DND-41 (cell line): ENCODE measurements at regions not wholly inside any gene's neighbourhood (a gene's known extent, or its start where the extent isn't known, plus 50 kb on each side); places are given as distances from the start of the nearest gene placed in this dataset.

Experiments
- CTCF ChIP-seq: IDR thresholded peaks from 2 replicates; pipeline ENCODE4 v1.5.1; 2012; ENCODE audit warnings: borderline replicate concordance, low read length, moderate library complexity, mild to moderate bottlenecking; ENCODE audit not compliant: poor library complexity, severe bottlenecking; ENCODE audit errors: extremely low read depth
- EZH2 ChIP-seq: IDR thresholded peaks from 3 replicates; pipeline ENCODE4 v1.6.1; 2012; ENCODE audit warnings: borderline replicate concordance, low read depth, mild to moderate bottlenecking, moderate library complexity, low read length, inconsistent platforms; ENCODE audit not compliant: severe bottlenecking

GRCh38 chr16:7031031-7031430 is 301.6 kb upstream of the RBFOX1 start:
- TF ChIP-seq CTCF (no peak), EZH2 (no peak)
